ENCODE measurements at regions not wholly inside any gene's neighbourhood (a gene's known extent, or its start where the extent isn't known, plus 50 kb on each side); places are given as distances from the start of the nearest gene placed in this dataset.
"Not testable (repeated sequence)": the region's sequence is repeated elsewhere in the genome, so short reads cannot be mapped to it uniquely, and the experiment has no call there.

- DNase-seq (ENCODE audit: low spot score) = no peak
- ATAC-seq (ENCODE audit: low FRiP score) = no peak
- TF ChIP-seq, protein P1, sequence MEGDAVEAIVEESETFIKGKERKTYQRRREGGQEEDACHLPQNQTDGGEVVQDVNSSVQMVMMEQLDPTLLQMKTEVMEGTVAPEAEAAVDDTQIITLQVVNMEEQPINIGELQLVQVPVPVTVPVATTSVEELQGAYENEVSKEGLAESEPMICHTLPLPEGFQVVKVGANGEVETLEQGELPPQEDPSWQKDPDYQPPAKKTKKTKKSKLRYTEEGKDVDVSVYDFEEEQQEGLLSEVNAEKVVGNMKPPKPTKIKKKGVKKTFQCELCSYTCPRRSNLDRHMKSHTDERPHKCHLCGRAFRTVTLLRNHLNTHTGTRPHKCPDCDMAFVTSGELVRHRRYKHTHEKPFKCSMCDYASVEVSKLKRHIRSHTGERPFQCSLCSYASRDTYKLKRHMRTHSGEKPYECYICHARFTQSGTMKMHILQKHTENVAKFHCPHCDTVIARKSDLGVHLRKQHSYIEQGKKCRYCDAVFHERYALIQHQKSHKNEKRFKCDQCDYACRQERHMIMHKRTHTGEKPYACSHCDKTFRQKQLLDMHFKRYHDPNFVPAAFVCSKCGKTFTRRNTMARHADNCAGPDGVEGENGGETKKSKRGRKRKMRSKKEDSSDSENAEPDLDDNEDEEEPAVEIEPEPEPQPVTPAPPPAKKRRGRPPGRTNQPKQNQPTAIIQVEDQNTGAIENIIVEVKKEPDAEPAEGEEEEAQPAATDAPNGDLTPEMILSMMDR (IDR thresholded peaks at IDR 0.05) = no peak
Measured at GRCh38 chr16:63135069-63135468, 1098.8 kb upstream of the CDH8 start.

DNA sequence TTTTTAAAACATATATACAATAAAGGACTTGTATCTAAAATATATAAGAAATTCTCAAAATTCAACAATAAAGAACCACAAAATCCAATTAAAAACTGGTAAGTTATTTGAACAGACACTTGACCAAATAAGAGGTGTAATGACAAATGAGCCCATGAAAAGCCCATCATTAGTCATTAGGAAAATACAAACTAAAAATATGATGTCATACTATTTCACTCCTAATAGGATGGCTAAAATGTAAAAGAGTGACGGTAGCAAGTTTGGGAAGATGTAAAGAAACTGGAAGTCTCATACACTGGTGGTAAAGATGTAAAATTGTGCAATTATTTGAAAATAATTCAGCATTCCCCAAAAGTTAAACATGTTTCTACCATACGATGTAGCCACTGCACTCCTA, 1095.3 kb upstream of the CDH8 start:
- TF ChIP-seq, protein P1 (IDR thresholded peaks at IDR 0.05) = no peak
- ATAC-seq (ENCODE audit: low FRiP score) (no peak), DNase-seq (ENCODE audit: low spot score) (no peak)

- TF ChIP-seq, protein P1 (IDR thresholded peaks at IDR 0.05) = no peak
- ATAC-seq (ENCODE audit: low FRiP score) (no peak), DNase-seq (ENCODE audit: low spot score) (no peak)
Measured at GRCh38 chr16:63130942-63131341, 1094.7 kb upstream of the CDH8 start.

- DNase-seq (ENCODE audit: low spot score) (no peak), ATAC-seq (ENCODE audit: low FRiP score) (no peak)
- TF ChIP-seq, protein P1 (IDR thresholded peaks at IDR 0.05) = no peak
Measured at GRCh38 chr16:63129411-63130125, 1093.3 kb upstream of the CDH8 start.

DNA sequence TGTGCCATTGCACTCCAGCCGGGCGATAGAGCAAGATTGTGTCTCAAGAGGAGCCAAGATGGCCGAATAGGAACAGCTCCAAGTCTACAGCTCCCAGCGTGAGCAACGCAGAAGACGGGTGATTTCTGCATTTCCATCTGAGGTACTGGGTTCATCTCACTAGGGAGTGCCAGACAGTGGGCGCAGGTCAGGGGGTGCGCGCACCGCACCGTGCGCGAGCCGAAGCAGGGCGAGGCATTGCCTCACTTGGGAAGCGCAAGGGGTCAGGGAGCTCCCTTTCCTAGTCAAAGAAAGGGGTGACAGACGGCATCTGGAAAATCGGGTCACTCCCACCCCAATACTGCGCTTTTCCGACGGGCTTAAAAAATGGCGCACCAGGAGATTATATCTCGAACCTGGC, 1083.7 kb upstream of the CDH8 start:
- ATAC-seq (ENCODE audit: low FRiP score); DNase-seq (ENCODE audit: low spot score): not testable (repeated sequence)

DNA sequence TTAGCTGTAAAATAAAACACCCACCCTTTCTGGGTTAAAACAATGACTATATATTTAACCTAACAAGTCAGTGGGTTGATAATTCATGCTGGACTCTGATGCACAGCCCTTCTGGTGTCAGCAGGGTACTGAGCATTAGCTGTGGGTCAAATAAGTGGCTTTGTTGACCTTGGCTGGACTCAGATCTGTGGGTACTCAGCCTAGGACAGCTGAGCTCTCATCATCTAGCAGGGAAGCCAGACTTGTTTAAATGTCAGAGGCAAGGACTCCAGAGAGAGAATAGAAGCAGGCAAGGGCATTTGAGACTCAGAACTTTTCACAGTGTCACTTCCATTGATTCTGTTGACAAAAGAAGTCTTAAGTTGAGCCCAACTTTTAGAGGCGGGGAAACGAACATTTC, 1063.8 kb upstream of the CDH8 start:
- DNase-seq (ENCODE audit: low spot score) (no peak), ATAC-seq (ENCODE audit: low FRiP score) (no peak)
- TF ChIP-seq, protein P1 (IDR thresholded peaks at IDR 0.05) = no peak

- DNase-seq (ENCODE audit: low spot score) = no peak
- TF ChIP-seq, protein P1 (IDR thresholded peaks at IDR 0.05) = no peak
- no peak for ATAC-seq (ENCODE audit: low FRiP score)
Measured at GRCh38 chr16:63096857-63097256, 1060.6 kb upstream of the CDH8 start.

Data from omental fat pad (tissue), 3 donors.